ENCODE measurements at regions not wholly inside any gene's neighbourhood (a gene's known extent, or its start where the extent isn't known, plus 50 kb on each side); places are given as distances from the start of the nearest gene placed in this dataset.

DNA sequence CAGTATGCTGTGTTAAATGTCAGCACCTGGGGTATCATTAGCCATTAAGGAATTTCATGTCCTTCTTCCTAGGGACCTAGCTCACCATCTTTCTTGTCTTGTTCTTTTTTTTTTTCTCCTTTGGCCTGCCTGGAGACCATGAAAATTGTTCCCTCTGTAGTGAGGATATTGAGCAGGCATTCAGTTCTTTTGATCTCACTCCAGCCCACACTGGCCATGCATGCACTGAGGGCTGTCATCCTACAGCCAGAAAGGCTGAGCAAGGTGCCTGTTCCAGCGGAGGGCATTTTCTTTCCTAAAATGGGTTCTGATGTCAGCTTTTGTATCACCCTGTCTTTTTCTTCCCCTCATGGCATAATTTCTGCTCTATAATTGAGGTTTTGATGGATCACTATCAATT is 275.9 kb upstream of the HAND2 start:
- no peak for TF ChIP-seq TRIM28 (IDR thresholded peaks at IDR 0.05)
- no peak for TF ChIP-seq POLR2A (conservative IDR thresholded peaks at IDR 0.05)
- TF ChIP-seq, protein P1, sequence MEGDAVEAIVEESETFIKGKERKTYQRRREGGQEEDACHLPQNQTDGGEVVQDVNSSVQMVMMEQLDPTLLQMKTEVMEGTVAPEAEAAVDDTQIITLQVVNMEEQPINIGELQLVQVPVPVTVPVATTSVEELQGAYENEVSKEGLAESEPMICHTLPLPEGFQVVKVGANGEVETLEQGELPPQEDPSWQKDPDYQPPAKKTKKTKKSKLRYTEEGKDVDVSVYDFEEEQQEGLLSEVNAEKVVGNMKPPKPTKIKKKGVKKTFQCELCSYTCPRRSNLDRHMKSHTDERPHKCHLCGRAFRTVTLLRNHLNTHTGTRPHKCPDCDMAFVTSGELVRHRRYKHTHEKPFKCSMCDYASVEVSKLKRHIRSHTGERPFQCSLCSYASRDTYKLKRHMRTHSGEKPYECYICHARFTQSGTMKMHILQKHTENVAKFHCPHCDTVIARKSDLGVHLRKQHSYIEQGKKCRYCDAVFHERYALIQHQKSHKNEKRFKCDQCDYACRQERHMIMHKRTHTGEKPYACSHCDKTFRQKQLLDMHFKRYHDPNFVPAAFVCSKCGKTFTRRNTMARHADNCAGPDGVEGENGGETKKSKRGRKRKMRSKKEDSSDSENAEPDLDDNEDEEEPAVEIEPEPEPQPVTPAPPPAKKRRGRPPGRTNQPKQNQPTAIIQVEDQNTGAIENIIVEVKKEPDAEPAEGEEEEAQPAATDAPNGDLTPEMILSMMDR (IDR thresholded peaks at IDR 0.05 in 2 of 3, conservative IDR thresholded peaks at IDR 0.05 in 1 of 3; ENCODE audit: insufficient read depth in 2 of 3, low read depth in 1 of 3, low read length in 3 of 3): no peak
- TF ChIP-seq FOXA1 (IDR thresholded peaks at IDR 0.05; ENCODE audit: borderline replicate concordance): no peak

All from K562 (cell line).